ENCODE measurements at regions not wholly inside any gene's neighbourhood (a gene's known extent, or its start where the extent isn't known, plus 50 kb on each side); places are given as distances from the start of the nearest gene placed in this dataset.

DNA sequence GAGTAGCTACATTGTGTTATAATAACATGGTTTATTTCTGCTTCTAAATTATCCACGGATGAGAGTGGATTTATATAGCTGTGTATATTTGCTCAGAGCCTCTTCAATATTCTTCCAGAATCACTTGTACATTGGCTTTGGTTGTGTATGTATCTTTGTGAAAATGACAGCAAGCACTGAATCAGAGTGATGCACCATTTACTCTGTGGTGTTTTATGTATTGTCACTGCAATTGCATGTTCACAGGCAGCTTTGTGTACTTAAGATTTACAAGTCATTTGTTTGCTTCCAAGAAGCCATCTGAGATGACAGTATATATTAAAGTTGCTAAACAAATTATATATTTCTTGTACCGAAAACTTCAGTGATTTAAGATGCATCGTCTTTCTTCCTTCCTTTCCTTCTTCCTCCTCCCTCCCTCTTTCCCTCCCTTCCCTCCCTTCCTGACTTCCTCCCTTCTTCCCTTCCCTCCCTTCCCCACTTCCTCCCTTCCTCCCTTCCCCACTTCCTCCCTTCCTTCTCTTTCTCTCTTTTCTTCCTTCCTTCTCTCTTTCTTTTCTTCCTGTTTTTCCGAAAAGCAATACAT, 362.3 kb upstream of the GOLIM4 start:
- no peak for DNase-seq (ENCODE audit: low spot score)

DNA sequence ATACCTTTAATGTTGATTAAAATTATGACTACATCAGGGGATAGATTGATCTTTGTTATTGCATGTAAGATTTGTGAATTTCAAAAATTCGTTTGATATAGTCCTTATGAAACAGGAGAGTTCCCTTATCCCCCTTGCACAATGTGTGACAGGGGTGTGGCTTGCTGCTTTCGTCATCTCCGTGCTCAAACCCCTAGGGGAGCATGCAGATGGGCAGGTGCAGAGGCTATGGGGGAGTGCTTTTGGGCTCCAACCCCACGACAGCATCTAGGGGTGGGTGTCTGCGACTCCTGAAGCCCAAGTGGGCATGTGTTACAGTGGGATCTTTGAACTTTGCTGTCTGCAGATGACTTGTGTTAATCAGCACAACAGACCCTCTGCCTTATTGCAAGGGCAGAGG, 360.1 kb upstream of the GOLIM4 start:
- DNase-seq (ENCODE audit: low spot score), result no peak

- no peak for DNase-seq (ENCODE audit: low spot score)
Observed at GRCh38 chr3:168453623-168454022, 357.9 kb upstream of the GOLIM4 start.

- DNase-seq (ENCODE audit: low spot score), result no peak
Observed at GRCh38 chr3:168443965-168444364, 348.2 kb upstream of the GOLIM4 start.

DNA sequence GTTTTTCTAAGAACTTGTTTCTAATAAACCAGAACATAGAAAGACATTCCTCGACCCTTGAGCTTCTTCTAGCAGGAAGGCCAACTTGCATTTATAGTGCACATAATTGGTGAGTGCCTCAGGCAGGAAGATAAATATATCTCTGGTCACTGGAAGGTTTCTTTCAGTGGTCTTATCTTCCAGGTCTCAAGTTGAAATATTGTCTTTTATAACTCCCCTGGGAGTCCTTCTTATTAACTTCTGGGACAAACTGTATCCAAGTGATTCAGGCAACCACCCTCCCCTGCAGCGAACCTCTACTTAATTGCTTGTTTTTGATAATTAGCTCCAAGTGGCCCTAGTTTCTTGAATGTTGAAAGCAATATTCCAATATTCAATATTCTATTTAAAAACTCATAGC, 346.8 kb upstream of the GOLIM4 start:
- DNase-seq (ENCODE audit: low spot score), result no peak

DNA sequence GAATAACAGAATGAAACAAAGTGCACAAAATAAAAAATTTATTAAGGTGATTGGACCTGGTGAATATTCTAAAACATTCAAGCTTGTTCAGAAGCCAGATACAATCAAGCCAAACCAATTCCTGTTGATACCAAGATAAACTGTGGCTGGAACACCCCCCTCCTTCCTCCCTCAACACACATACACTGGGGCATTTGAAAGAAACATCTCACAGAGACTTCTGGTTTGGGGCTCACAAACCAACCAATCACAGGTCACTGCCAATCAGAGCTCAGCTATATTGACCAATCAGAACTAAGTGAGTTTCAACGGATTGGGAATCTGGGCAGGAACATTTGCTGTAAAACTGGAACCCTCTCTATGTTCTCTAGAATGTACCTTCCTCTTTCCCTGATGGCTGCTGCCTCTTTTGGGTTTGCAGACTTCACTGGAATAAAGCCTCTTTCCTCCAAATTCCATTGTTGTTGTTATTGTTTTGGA, 340.6 kb upstream of the GOLIM4 start:
- DNase-seq (ENCODE audit: low spot score), result no peak

GRCh38 chr3:168431491-168431890, 335.8 kb upstream of the GOLIM4 start:
- no peak for DNase-seq (ENCODE audit: low spot score)

DNA sequence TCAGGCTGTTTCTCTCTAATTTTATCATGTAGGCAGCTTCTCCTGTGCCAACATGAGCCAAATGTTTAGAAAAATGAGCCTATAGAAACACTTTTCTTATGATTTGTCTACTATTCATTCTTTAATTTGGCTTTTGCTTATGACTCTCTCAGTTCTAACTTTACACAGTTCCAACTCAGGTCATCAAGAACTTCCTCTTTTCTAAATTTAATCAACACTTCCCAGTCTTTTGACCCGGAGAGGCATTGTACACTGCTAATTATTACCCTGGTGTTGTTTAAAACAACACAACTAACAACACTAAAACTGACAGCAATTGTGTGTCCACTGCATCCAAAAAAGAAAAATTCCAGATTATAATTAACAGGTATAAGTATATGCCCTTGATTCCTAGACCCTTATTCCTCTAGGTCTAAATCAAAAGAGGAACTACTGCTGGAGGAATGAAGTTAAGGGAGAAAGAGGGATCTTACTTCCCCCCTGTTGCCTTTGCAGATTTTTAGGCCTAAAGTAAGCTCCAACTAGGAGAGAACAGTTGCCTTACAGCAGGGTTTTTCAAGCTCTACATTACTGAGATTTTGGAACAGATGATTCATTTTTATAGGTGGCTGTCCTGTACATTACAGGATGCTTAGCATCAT, 332.2 kb upstream of the GOLIM4 start:
- no peak for DNase-seq (ENCODE audit: low spot score)

- no peak for DNase-seq (ENCODE audit: low spot score)
Observed at GRCh38 chr3:168427156-168427555, 331.4 kb upstream of the GOLIM4 start.

DNA sequence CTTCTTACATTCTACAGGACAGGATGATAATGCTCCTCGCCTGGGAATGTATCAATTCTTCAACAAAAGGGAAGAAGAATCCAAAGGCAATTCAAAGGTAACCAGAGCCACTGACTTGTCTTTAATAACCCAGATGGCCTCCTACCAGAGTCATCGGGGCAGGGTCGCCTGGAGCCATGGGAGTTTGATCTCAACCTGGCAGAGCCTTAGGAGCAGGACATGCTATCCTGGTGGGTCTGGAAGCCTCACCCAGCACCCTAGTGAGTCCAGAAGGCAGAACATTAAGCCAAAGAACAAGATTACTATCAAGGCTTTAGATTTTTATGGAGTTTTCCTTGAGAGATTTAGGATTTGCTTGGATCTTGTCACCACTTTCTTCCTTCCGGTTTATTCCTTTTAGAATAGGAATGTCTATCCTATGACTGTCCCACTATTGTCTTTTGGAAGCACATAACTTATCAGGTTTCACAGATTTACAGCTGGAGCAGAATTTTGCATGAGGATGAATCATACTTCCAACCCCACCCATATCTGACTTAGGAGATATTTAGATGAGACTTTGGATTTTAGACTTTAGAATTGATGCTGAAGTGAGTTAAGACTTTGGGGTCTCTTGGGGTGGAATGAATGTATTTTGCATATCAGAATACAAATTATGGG, 330.3 kb upstream of the GOLIM4 start:
- DNase-seq (ENCODE audit: low spot score), result no peak

GRCh38 chr3:168424059-168424734, 328.5 kb upstream of the GOLIM4 start:
- no peak for DNase-seq (ENCODE audit: low spot score)

DNA sequence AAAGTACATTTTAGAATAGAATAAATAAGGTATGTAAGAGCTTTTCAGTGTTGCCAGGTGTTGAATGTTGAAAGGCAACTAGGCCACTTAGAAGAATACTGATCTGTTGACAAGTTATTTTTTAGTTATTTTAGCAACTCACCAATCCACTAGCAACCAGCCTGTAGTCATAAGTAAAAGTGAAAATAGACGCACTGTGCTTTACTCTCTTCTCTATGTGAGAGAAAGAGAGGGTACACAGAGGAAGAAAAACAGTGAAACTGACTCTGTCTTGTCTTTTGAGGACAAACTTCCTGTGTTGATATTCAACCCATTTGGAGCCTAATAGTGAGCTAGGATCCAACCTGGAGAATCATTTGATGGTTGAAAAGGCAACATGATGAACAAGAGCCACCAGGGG, 327.1 kb upstream of the GOLIM4 start:
- DNase-seq (ENCODE audit: low spot score), result no peak

- DNase-seq (ENCODE audit: low spot score), result no peak
Observed at GRCh38 chr3:168419091-168419490, 323.4 kb upstream of the GOLIM4 start.

GRCh38 chr3:168417016-168417415, 321.3 kb upstream of the GOLIM4 start:
- DNase-seq (ENCODE audit: low spot score), result no peak

DNA sequence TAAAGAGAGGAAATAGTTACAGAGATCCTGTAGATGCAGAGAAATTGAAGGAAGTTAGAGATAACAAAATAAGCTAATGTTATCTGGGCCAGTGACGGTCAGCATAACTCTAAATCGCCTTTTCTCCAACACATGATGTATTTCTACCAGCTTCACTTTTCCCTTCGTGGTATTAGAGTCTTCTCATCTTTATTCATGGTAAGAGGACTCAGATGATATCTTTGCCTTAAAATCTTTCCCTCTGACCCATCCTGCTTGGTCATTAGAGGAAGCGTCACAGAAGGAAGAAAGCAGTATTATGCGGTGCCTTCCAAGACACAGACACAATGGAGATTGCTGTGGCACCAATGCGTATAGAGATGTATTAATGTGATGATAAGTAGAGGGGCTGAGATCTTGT, 320.7 kb upstream of the GOLIM4 start:
- no peak for DNase-seq (ENCODE audit: low spot score)

GRCh38 chr3:168414149-168414548, 318.4 kb upstream of the GOLIM4 start:
- DNase-seq (ENCODE audit: low spot score), result no peak

DNA sequence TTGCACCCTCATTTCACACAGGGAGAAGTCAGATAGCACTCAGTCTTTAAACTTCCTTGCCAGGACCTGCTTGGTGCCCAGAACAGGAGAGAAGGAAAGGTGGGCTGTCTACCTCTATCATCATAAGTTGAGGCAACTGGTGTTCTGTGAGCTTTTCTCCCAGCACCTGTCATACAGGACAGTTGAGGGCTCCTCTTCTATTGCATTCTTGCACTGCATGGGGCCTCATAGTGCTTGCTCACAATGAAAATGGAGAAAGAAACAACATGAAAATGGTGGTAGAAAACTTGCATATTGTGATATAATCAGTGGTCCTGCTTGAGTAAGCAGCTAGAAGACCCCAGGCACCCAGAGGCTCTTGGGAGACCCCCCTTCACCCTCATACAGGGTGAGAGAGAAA, 311.7 kb upstream of the GOLIM4 start:
- DNase-seq (ENCODE audit: low spot score), result no peak

DNA sequence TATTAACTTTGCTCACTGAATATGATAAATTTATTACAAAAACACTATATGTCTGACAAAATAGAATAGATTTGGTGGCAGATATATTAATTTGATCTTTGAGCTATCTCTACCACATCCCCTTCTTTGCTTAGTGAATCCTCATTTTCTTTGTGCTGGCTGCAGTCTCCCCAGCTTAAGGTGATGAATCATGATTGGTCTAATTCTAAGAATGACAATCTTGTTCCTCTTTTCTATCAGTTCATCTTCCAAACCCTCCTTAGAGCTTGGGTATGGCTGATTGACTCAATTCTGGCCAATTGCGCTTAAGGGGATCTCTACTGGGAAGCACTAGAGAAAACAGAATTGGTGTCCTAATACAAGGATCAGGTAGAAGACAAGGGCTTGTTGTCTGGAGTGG, 309.6 kb upstream of the GOLIM4 start:
- no peak for DNase-seq (ENCODE audit: low spot score)

- no peak for DNase-seq (ENCODE audit: low spot score)
Observed at GRCh38 chr3:168398371-168399025, 302.8 kb upstream of the GOLIM4 start.

- DNase-seq (ENCODE audit: low spot score), result no peak
Observed at GRCh38 chr3:168396861-168397260, 301.1 kb upstream of the GOLIM4 start.

GRCh38 chr3:168395551-168395950, 299.8 kb upstream of the GOLIM4 start:
- DNase-seq (ENCODE audit: low spot score), result no peak

- no peak for DNase-seq (ENCODE audit: low spot score)
Observed at GRCh38 chr3:168394439-168394838, 298.7 kb upstream of the GOLIM4 start.

DNA sequence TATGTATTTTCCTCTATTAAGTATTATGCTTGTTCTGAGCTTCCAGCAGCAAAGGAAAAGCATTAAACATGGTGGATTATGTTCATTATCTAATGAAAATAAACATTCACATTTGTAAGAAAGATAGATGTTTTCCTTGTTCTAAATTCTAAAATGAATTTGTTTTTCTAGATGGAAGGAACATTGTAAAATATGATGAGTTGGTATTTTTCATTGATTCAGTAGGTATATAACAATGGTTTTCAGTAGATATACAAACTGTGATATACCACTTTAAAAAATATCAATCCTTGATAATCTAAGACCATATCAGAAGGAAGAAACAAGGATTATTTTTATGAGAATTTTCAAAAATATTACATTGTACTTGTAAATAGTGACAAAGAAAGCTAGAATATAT, 290.6 kb upstream of the GOLIM4 start:
- DNase-seq (ENCODE audit: low spot score), result no peak

All from HuH-7 (cell line).